NCI-H1092 treated with DMSO at 0.1 percent for 48 hours (cell line): ENCODE measurements at regions not wholly inside any gene's neighbourhood (a gene's known extent, or its start where the extent isn't known, plus 50 kb on each side); places are given as distances from the start of the nearest gene placed in this dataset.

ENCODE experiments used
- DNase-seq: peaks from one replicate; lab custom pipeline; 2025; lab: John Stamatoyannopoulos, UW

DNA sequence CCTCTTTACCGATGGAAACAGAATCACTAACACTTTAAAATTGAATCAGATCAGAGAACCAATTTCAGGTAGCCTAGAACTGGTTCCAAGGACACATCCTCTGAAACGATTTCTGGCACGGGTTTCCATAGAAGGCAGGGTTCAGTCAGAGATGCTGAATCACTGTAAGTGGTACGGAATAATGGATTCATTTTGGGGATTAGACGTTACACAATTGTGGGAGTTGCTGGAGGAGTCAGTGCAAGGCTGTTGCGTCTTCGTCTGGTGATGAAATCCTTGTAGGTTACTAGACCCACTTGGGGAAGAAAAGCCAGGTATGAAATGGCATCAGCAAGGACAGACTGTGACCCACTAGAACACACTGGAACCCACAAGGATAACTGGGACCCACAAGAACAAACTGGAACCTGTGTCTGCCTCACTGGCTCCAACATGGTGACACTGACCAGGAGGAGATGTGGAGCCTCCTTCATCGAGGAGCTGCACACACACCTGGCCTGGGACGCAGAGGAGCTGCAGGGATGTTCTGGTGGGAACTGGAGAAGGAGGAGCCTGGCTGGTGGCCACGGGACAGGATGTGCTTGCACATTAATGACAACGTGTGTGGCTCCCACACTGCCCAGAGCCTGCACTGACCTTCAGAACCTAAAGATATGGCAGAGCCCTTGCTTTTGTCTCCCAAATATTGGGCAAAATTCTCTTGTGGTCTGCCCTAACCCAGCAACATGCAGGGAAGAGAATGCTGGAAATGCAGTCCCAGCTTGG, 105.1 kb downstream of the TRAPPC11 start:
- no peak for DNase-seq

DNA sequence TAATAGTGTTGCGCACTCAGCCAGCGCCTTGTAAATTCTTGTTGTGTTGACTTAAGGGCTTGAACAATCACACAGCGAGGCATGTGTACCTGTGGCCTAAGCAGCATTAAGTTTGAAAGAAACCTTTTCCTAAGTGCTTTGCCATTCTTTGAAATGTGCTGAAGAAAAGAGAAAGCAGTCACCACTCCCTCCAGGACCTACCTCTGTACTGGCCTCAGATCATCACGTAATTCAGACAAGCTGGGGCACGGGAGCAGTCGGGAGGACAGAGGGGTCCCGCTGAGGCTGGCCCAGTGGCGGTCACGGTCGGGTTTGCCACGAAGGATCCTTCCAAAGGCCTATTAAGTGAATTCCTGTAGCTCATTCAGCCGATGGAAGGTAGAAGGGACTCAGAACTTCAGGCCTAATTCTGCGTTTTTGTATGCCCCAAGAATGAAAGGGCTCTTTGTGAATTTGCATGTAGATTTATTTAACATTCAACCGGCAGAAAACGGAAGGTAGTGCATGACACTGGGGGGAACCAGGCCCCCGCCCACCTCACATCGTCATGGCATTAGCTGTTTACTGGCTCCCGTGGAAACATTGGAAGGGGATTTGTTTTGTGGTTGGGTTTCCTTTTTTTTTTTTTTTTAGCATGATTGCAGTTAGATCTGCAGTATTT, 106.3 kb downstream of the TRAPPC11 start:
- no peak for DNase-seq

DNA sequence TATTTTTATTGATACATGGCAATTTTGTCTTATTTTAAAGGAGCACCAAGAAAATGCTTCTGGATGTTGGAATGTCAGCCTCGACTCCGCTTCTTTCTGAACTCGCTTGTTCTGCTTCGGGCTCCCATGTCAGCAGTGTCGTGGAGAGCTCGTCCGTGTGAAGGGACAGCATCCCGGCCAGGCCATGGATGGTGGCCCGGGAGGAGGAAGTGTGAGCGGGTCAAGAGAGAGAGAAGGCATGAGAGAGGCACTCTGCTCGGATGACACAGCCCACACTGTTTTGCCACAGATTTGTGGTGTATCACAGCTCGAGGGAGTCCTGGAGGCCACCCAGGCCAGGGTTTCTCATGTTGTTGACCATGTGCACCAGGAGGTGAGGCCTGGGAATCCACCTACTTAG, 107.0 kb downstream of the TRAPPC11 start:
- DNase-seq, result no peak

GRCh38 chr4:183770906-183771305, 111.8 kb downstream of the TRAPPC11 start:
- no peak for DNase-seq

DNA sequence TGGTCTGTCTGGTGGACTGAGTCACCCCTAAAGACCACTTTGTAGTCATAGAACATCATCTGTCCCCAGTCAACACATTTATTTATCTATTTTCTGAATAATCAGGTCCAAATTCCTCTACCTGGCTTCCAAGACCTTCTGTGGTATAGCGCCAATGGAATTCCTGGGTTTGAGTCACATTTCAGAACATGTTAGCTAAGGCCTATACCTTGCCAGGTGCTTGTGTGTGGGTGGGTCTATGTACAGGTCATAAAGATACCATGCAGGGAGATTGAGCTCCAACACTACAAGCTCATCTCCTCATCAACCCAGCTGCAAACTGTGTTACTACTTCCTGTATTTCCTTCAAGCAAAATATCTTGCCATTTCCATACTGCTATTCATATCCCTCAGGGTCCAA, 113.3 kb downstream of the TRAPPC11 start:
- no peak for DNase-seq

DNA sequence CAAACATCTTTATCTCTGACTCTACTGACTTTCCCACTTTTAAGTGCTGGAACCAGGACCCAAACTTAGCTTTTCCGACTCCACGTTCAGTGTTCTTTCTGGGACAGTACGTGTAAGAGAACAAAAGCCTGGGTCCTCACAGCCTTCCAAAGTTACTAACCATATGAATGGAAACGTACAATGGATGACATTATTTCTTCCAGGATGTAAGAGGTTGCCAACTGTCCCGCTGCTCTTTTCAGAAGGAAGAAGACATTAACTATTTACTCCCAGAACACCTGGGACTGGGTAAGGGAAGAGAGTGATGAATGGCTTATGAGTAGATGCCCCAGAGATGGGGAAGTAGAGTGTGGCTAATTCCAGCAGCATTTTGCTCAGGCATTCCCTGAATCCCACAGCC, 114.7 kb downstream of the TRAPPC11 start:
- no peak for DNase-seq

DNA sequence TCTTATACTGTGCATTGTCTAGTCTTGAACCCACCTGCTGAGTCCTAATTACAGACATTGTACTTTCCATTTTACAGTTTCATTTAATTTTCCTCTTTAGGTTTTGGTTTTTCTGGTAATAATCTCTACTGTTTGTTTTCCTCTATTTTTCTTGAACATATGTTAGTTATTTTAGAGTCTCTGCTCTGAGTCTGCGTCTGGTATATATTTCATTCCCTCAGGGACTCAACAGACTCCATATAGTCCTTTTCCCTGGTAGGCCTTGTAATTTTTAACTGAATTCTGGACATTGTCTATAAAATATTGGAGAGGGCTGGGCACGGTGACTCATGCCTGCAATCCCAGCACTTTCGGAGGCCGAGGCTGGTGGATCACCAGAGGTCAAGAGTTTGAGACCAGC, 121.8 kb upstream of the STOX2 start:
- DNase-seq, result no peak

GRCh38 chr4:183783991-183784553, 121.0 kb upstream of the STOX2 start:
- no peak for DNase-seq

DNA sequence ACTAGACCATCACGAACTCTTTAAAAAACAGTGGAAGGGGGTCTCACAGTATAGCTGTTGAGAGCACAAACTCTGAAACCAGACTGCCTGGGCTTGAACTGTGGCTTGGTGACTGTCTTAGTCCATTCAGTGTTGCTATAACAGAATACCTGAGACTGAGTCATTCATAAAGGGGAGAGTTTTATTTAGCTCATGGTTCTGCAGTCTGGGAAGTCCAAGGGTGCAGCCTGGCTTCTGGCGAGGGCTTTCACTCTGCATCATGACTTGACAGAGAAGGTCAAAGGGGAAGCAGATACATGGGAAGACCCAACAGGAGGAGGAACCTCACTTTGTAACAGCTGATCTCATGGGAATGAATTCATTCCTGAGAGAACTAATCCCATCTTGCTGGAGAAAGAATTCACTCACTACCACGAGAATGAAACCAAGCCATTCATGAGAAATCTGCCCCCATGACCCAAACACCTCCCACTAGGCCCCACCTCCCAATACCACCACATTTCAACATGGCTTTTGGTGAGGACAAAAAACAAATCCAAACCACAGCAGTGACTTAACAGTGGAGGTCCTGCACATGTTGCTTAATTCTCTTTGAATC, 116.7 kb upstream of the STOX2 start:
- no peak for DNase-seq

GRCh38 chr4:183789657-183790056, 115.5 kb upstream of the STOX2 start:
- no peak for DNase-seq

- DNase-seq, result no peak
Observed at GRCh38 chr4:183790661-183791060, 114.4 kb upstream of the STOX2 start.

DNA sequence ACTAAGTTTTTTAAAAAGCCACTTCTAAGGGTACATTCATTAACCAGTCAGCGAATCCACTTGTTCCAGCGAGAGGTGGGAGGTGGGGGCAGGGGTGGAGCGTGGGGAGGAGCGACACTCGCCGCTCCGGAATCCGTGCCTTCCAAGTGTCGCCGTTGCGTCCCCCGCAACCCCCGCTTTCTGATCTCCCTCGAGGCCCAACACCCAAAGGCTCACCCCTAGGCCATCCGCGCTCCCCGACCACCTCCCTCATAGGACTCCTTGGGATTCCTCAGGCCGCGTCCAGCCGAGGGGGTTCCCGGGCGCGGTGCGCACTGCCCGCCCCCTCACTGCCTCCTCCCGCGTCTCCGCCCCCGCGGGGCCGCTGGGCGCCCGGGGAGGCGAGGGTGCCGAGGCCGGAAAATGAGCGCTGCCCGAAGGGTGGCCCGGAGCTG, 108.1 kb upstream of the STOX2 start:
- no peak for DNase-seq

- DNase-seq, result no peak
Observed at GRCh38 chr4:183797445-183798300, 107.4 kb upstream of the STOX2 start.

GRCh38 chr4:183798301-183799253, 106.5 kb upstream of the STOX2 start:
- no peak for DNase-seq

GRCh38 chr4:183801457-183802165, 103.5 kb upstream of the STOX2 start:
- DNase-seq, result no peak

GRCh38 chr4:183806341-183806740, 98.8 kb upstream of the STOX2 start:
- DNase-seq, result no peak

- DNase-seq, result no peak
Observed at GRCh38 chr4:183807420-183808096, 97.5 kb upstream of the STOX2 start.

DNA sequence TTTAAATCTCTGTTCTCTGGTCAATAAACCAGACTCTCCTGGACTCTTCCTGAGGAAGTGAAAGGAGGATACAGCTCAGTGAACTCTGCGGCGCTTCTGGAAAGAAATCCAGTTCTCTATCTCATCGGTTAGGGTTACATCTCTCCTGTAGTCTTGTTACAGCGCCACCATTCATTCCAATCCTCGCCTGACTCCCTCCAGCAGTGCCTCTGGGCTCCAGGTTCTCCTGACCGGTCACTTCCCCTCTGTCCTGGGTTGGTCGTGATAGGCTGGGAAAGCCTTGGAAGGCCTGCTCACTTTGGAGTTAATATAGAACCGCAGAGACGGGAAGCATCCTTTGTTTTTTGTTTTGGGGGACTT, 97.0 kb upstream of the STOX2 start:
- no peak for DNase-seq

GRCh38 chr4:183812567-183812966, 92.5 kb upstream of the STOX2 start:
- no peak for DNase-seq

DNA sequence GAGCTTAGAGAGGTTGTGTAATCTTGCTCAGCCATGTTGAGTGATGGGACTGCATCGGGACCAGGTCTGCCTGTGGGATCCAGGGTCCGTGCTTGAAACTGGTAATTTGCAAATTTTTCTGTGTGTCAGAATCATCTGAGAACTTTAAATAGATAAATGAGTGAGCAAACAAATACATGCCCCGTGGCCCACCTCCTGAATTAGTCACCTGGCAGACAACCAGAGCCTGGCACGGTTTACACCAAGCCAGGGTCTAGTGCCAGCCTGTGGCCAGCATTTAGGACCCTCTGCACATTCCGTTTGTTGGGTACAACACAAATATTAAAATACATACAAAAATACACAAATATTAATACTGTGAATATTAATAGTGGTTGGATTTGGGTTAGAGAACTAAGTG, 90.6 kb upstream of the STOX2 start:
- no peak for DNase-seq
